Jurkat, Clone E6-1 (cell line): ENCODE measurements at regions not wholly inside any gene's neighbourhood (a gene's known extent, or its start where the extent isn't known, plus 50 kb on each side); places are given as distances from the start of the nearest gene placed in this dataset.

ENCODE experiments used
- DNase-seq: peaks from one replicate; pipeline ENCODE4 v3.0.0-alpha.2; 2011; ENCODE audit warnings: low read depth, low spot score
- H3K4me3 ChIP-seq: 2 replicates; pipeline ENCODE4 v1.5.1; 2011; ENCODE audit warnings: mild to moderate bottlenecking, low read length, control low read depth, moderate library complexity

DNA sequence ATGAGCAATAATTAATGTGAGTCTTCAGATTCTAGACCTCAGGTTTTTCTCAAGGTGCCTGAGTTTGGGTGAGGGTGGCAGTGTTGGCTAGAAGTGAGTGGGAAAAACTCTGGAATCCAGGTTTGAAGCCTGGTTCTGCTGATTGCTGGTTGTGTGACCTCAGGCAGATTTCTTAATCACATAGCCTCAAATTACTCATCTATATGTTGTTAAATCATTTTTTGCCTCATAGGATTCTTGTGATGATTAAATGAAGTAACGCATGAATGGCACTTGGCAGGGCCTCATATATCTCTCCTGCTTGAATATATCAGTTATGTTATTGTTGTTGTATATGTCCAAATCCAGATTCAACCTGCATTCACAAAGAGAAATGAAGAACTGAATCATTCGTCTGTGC lies 60.5 kb downstream of the NR2F2 start:
- no peak for DNase-seq
- no peak overlapping the region for H3K4me3 ChIP-seq

- no peak overlapping the region for H3K4me3 ChIP-seq
- no peak for DNase-seq
Observed at GRCh38 chr15:96392380-96393208, 62.1 kb downstream of the NR2F2 start.

DNA sequence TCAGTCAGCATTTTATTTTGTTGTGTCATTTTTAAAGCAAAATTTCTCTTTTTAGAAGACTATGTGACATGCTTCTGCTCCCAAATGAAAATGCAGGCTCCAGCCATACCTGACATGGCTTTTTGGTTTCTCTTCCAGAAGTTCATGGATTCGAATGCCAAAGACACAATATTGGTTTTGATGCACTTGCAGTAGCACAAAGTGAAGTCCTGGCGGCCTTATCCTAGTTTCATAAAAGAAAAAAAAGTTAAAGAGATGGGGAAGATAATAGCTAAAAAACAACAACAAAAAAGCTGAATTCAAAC lies 62.7 kb downstream of the NR2F2 start:
- DNase-seq: no peak
- H3K4me3 ChIP-seq: no peak overlapping the region

DNA sequence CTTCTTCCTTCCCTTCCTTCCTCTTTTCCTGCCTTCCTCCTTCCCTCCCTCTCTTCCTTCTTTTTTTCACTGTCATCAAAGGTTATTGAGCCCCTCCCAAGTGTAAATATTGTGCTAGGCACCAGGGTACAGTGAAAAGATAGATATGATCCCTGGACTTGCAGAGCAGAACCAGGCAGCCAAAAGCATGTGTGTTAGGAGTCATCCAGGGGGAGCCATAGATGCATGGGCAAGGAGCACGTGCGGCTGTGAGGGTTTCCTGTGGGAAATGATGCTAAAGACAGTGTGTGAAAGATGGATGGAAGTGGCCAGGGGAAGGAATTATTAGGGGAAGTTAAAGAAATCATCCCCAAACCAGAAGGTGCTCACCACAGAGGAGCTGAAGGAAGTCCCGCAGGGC lies 65.2 kb downstream of the NR2F2 start:
- H3K4me3 ChIP-seq: no peak overlapping the region
- no peak for DNase-seq

DNA sequence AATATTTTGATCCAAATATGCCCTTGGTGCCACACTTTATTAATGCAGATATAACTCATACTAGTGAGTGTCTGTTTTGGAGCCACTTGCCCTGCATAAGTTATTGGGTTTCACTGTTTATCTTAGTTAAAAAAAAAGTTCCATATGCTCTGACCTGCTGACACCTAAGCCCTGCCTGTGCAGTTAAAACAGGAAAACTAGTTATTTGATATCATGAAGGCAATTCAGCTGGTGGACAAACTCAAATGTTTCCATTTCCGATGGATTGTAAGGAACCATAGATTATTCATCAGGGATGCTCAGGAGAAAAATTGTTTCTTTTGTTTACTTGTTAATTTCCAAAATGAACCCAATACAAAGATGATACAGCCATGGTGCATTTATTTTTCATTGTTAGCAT lies 68.3 kb downstream of the NR2F2 start:
- DNase-seq: no peak
- no peak overlapping the region for H3K4me3 ChIP-seq

DNA sequence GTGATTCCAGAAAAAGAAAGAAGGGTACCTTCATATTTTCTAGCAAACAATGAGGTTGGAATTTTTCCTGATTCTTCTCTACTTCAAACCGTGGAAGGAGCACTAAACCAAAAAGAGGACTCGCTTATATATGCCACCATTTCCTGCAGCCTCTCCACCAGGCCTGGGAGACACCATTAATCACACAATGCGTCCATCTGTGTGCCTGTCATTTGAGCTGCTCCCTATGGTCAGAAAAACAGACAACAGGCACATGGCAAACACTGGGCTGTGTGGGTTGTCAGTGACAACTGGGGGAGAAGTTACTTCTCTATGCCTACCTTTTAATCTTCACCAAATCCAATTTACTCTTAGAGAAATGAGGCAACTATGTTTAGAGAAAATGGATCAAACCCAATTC lies 71.9 kb downstream of the NR2F2 start:
- H3K4me3 ChIP-seq: no peak overlapping the region
- no peak for DNase-seq

GRCh38 chr15:96403071-96403470 lies 72.6 kb downstream of the NR2F2 start:
- H3K4me3 ChIP-seq: no peak overlapping the region
- DNase-seq: no peak

- DNase-seq: no peak
- H3K4me3 ChIP-seq: no peak overlapping the region
Observed at GRCh38 chr15:96403932-96404331, 73.4 kb downstream of the NR2F2 start.

DNA sequence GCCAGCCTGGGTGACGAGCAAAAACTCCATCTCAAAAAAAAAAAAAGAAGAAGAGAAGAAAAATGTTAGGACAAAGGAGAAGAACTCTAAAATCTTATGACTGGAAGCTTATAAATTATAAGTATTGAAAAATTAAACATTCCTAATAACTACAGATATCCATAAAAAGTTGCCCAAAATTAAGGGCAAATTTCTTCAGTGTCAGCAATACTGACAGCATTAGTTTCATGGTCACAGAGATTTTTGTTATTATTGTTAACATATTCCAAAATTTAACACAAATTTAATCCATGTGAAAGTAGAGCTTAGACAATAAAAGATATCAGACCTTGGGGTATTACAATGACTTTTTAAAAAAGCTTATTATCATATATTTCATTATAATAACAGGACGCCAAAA lies 74.1 kb downstream of the NR2F2 start:
- no peak for DNase-seq
- no peak overlapping the region for H3K4me3 ChIP-seq

GRCh38 chr15:96406291-96406690 lies 75.8 kb downstream of the NR2F2 start:
- H3K4me3 ChIP-seq: no peak overlapping the region
- no peak for DNase-seq

GRCh38 chr15:96406701-96407100 lies 76.2 kb downstream of the NR2F2 start:
- DNase-seq: no peak

DNA sequence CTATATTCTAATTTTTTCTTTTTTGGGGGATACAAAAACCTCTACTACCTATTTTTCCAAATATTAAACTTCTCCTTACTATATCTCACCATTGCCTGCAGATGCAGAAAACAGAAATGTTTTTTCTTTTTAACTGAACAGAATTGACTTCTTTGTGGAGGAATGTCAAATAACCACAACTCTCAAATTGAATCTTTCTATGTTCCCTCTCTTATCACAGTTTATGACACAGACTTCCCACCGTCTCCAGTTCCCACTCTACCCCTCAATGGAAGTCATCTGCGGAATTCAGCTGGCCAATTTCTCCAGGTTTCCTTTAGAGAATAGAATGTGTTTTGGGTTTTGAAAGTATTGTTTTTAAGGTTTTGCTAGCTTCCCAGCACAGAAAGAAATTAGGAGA lies 77.0 kb downstream of the NR2F2 start:
- no peak overlapping the region for H3K4me3 ChIP-seq
- no peak for DNase-seq

More at GRCh38 chr15:96406701-96407100, 76.2 kb downstream of the NR2F2 start:
- no peak overlapping the region for H3K4me3 ChIP-seq

- H3K4me3 ChIP-seq: no peak overlapping the region
- DNase-seq: no peak
Observed at GRCh38 chr15:96408591-96409183, 78.2 kb downstream of the NR2F2 start.

- H3K4me3 ChIP-seq: no peak overlapping the region
Observed at GRCh38 chr15:96409215-96410138, 79.0 kb downstream of the NR2F2 start.

DNA sequence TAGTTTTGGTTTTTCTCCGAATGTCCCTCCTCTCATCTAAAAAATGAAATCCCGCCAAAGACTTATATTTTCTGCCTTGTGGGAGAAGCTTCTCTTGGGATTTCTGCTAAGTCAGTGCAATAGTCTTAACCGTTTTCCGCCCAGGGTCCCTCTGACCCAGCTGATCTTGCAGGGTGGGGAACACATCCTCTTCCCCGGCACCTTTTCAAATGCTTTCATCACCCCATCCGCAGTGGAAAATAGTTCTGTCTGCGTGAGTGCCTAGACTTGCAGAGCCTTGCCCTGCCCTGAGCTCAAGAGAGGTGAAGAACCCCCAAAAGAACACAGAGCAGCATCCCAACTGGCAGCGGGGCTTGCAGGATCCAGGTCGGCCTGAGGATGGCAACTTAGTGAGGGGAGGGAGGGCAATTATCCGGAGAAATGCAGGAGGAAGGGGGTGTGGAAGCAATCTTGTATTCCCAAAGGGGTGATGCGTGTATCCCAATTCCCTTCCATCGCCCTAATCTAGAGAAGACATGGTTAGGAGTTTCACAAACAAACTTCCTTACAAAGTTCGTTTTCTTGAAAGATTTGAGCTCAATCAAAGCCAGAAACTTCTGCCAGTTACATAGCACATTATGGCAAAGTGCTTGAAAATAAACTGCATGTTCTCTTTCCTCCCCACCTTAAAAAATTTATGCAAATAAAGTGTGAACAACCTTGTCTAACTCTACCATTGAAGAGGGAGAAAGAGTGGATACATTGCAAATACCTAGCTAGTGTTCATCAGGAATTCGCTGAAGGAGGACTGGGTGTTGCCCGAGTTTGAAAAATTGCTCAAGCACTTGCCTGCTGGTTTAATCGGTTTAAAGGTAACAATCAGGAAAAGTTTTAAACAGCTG lies 79.9 kb downstream of the NR2F2 start:
- DNase-seq: no peak
- no peak overlapping the region for H3K4me3 ChIP-seq

More at GRCh38 chr15:96409215-96410138, 79.0 kb downstream of the NR2F2 start:
- DNase-seq: no peak

- DNase-seq: no peak
Observed at GRCh38 chr15:96411056-96412031, 80.8 kb downstream of the NR2F2 start.

DNA sequence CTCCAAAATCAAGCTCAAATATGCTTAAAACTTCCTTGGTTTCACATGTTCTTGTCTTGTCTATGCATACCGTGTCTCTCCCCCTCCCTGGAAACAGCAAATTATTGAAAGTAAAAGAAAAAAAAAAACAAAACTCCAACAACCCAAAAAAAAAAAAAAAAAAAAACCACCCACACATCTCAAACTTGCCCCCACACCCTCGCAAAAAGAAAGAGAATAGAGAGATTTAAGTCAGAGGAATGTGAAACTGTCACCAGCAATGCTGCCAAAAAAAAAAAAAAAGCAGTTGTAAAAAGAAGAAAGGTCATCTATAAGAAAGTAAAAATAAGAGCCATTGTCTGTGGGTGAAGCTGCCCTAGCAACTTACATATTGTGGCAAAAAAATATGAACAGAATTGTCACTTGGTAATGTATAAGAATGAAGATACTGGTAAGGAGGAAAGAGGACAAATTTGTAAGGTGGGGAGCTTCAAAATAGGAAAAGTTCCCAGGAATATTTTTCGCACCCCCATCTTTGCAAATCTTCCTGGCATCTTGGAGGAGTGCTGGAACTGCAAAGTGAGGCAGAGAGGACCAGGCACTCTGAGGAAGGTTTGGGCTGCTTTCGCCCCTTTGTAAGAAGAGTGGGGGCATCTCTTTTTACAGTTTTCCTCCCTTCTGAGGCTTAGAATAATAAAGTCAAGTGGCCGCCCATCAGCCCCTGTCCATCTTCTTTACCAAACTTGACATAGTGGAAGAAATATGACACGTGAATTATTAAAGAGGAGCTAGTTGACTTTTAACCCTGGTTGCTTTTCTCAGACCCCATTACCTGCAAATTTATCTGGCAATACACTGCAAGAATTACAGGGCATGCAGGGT lies 81.8 kb downstream of the NR2F2 start:
- DNase-seq: no peak
- no peak overlapping the region for H3K4me3 ChIP-seq

More at GRCh38 chr15:96411056-96412031, 80.8 kb downstream of the NR2F2 start:
- H3K4me3 ChIP-seq: no peak overlapping the region
